HL-60 (cell line): ENCODE measurements at regions not wholly inside any gene's neighbourhood (a gene's known extent, or its start where the extent isn't known, plus 50 kb on each side); places are given as distances from the start of the nearest gene placed in this dataset.

Experiments
- CTCF ChIP-seq: IDR thresholded peaks from one replicate; pipeline ENCODE4 v1.5.1; 2011; ENCODE audit warnings: low read length, control low read depth, inconsistent platforms; ENCODE audit not compliant: insufficient read depth
- GABPA ChIP-seq: IDR thresholded peaks from 2 replicates; pipeline ENCODE4 v1.6.1; 2012; ENCODE audit warnings: low read depth
- POLR2AphosphoS5 ChIP-seq: IDR thresholded peaks from 2 replicates; pipeline ENCODE4 v1.6.1; 2012; ENCODE audit warnings: low read depth
- TF ChIP-seq, protein P1 (sequence below): IDR thresholded peaks from 2 replicates; pipeline ENCODE4 v1.6.1; 2012; ENCODE audit warnings: low read depth; ENCODE audit not compliant: insufficient replicate concordance

GRCh38 chr16:6309271-6309670 is 1023.4 kb upstream of the RBFOX1 start:
- TF ChIP-seq CTCF (no peak), POLR2AphosphoS5 (no peak), GABPA (no peak)
- TF ChIP-seq, protein P1, sequence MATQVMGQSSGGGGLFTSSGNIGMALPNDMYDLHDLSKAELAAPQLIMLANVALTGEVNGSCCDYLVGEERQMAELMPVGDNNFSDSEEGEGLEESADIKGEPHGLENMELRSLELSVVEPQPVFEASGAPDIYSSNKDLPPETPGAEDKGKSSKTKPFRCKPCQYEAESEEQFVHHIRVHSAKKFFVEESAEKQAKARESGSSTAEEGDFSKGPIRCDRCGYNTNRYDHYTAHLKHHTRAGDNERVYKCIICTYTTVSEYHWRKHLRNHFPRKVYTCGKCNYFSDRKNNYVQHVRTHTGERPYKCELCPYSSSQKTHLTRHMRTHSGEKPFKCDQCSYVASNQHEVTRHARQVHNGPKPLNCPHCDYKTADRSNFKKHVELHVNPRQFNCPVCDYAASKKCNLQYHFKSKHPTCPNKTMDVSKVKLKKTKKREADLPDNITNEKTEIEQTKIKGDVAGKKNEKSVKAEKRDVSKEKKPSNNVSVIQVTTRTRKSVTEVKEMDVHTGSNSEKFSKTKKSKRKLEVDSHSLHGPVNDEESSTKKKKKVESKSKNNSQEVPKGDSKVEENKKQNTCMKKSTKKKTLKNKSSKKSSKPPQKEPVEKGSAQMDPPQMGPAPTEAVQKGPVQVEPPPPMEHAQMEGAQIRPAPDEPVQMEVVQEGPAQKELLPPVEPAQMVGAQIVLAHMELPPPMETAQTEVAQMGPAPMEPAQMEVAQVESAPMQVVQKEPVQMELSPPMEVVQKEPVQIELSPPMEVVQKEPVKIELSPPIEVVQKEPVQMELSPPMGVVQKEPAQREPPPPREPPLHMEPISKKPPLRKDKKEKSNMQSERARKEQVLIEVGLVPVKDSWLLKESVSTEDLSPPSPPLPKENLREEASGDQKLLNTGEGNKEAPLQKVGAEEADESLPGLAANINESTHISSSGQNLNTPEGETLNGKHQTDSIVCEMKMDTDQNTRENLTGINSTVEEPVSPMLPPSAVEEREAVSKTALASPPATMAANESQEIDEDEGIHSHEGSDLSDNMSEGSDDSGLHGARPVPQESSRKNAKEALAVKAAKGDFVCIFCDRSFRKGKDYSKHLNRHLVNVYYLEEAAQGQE, result no peak
